ENCODE measurements at regions not wholly inside any gene's neighbourhood (a gene's known extent, or its start where the extent isn't known, plus 50 kb on each side); places are given as distances from the start of the nearest gene placed in this dataset.

- TF ChIP-seq, protein P1, sequence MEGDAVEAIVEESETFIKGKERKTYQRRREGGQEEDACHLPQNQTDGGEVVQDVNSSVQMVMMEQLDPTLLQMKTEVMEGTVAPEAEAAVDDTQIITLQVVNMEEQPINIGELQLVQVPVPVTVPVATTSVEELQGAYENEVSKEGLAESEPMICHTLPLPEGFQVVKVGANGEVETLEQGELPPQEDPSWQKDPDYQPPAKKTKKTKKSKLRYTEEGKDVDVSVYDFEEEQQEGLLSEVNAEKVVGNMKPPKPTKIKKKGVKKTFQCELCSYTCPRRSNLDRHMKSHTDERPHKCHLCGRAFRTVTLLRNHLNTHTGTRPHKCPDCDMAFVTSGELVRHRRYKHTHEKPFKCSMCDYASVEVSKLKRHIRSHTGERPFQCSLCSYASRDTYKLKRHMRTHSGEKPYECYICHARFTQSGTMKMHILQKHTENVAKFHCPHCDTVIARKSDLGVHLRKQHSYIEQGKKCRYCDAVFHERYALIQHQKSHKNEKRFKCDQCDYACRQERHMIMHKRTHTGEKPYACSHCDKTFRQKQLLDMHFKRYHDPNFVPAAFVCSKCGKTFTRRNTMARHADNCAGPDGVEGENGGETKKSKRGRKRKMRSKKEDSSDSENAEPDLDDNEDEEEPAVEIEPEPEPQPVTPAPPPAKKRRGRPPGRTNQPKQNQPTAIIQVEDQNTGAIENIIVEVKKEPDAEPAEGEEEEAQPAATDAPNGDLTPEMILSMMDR (IDR thresholded peaks at IDR 0.05; ENCODE audit: insufficient read depth, low read depth, low read length) = no peak
- H3K4me3 ChIP-seq (ENCODE audit: low read depth, low read length) = no peak overlapping the region
- DNase-seq (ENCODE audit: low read depth) = no peak
These were observed 169.7 kb upstream of the ATP2B1 start for GRCh38 chr12:89878327-89878726.

GRCh38 chr12:89877671-89878070 lies 169.0 kb upstream of the ATP2B1 start:
- no peak for DNase-seq (ENCODE audit: low read depth)
- TF ChIP-seq, protein P1 (IDR thresholded peaks at IDR 0.05; ENCODE audit: insufficient read depth, low read depth, low read length) = no peak
- no peak overlapping the region for H3K4me3 ChIP-seq (ENCODE audit: low read depth, low read length)

DNA sequence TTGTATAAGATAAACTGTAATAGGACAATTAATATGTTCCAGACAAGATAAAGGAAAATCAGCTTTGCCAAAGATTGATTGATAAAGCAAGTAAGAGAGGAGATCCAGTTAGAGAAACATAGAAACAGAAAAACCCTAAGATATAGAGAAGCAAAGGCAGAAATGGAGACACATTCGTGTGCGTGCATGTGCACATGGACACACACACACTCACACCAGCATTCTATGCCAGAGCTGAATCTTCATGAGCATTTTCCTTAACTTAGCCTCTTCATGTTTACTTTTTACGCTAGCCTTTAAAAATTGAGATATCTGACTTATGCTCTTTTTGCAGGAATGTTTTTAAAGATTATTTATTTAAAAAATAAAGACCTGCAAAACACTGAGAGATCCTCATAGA lies 168.5 kb upstream of the ATP2B1 start:
- DNase-seq (ENCODE audit: low read depth) = no peak
- TF ChIP-seq, protein P1 (IDR thresholded peaks at IDR 0.05; ENCODE audit: insufficient read depth, low read depth, low read length) = no peak
- no peak overlapping the region for H3K4me3 ChIP-seq (ENCODE audit: low read depth, low read length)

- TF ChIP-seq, protein P1 (IDR thresholded peaks at IDR 0.05; ENCODE audit: insufficient read depth, low read depth, low read length) = no peak
- no peak for DNase-seq (ENCODE audit: low read depth)
- no peak overlapping the region for H3K4me3 ChIP-seq (ENCODE audit: low read depth, low read length)
These were observed 167.2 kb upstream of the ATP2B1 start for GRCh38 chr12:89875809-89876208.

DNA sequence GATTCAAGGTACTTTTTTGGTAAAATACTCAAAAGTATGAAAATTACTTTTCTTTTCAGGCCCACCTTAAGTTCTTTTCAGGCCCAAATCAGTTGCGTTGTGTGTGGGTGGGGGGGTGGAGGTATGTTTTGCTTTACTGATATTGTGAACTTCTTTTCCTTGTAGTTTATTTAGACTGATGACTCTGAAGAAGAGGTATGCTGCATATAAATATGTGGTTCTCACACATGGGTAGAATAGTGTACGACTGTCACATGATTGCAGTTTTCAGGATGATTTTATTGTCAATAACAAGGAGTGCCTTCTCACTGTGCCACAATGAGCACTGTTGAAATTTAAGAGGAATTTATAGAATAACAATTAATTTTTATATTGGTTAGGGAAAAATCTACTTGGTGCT lies 166.6 kb upstream of the ATP2B1 start:
- DNase-seq (ENCODE audit: low read depth) = peak; percentile 61
- TF ChIP-seq, protein P1 (IDR thresholded peaks at IDR 0.05; ENCODE audit: insufficient read depth, low read depth, low read length) = no peak
- H3K4me3 ChIP-seq (ENCODE audit: low read depth, low read length) = no peak overlapping the region

DNA sequence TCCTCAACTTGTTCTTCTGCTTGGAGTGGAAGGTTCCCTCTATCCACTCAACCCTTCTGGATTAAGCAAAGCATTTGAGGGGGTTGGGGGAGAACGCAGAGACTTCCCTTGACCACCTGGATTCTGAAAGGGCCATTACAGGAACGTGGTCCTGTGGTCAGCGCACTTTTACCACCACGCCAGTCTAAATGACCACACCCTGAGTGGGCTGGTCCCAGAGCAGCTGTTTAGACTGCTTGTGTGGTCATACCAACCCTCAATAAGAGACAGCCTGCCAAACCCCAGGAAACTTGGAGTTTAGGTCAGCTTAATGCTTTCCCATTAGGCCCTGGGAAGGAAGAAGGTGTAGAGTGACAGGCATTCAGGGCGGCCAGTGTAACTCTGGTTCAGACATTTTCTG lies 165.5 kb upstream of the ATP2B1 start:
- TF ChIP-seq, protein P1 (IDR thresholded peaks at IDR 0.05; ENCODE audit: insufficient read depth, low read depth, low read length) = no peak
- peak; percentile 38 for DNase-seq (ENCODE audit: low read depth)
- no peak overlapping the region for H3K4me3 ChIP-seq (ENCODE audit: low read depth, low read length)

DNA sequence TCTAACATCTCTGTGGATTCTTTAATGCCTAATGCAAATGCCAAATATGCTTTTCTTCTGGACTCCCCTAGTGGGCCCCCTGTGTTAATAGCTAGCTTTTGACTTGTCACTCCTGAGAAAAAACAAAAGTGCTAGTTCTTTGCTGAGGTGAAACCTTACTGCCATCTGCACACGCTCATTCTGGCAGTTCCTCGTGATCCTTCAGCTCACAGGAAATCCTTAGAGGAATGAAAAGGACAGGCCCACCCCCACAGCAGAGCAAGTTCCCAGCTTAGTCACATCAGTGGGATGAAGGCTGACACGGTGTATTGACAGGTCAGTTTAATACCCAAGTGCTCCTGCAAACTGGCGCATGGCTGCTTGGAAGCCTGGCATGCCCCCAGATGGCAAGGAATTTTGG lies 165.1 kb upstream of the ATP2B1 start:
- H3K4me3 ChIP-seq (ENCODE audit: low read depth, low read length) = no peak overlapping the region
- peak; percentile 71 for DNase-seq (ENCODE audit: low read depth)
- TF ChIP-seq, protein P1 (IDR thresholded peaks at IDR 0.05; ENCODE audit: insufficient read depth, low read depth, low read length) = no peak
